GM20431 (cell line): ENCODE measurements at regions not wholly inside any gene's neighbourhood (a gene's known extent, or its start where the extent isn't known, plus 50 kb on each side); places are given as distances from the start of the nearest gene placed in this dataset.
"Not testable (repeated sequence)": the region's sequence is repeated elsewhere in the genome, so short reads cannot be mapped to it uniquely, and the experiment has no call there.

Experiments used
- in situ Hi-C: fragments of 300-500 bp; cut with MseI, MboI; formaldehyde crosslinking; loops from one replicate; pipeline ENCODE4 v1.15.0; 2020; ENCODE audit warnings: low sequenced_read_pairs; ENCODE audit not compliant: unreplicated experiment

- in situ Hi-C loops, result no loop called here
Measured at GRCh38 chr14:25351269-25351668, 301.3 kb upstream of the STXBP6 start.

GRCh38 chr14:25350802-25351201 lies 300.9 kb upstream of the STXBP6 start:
- in situ Hi-C loops, result no loop called here

GRCh38 chr14:25350021-25350420 lies 300.1 kb upstream of the STXBP6 start:
- in situ Hi-C loops, result no loop called here

- in situ Hi-C loops, result no loop called here
Measured at GRCh38 chr14:25349269-25349668, 299.3 kb upstream of the STXBP6 start.

- in situ Hi-C loops, result no loop called here
Measured at GRCh38 chr14:25340882-25341281, 290.9 kb upstream of the STXBP6 start.

- in situ Hi-C loops, result no loop called here
Measured at GRCh38 chr14:25322784-25323183, 272.8 kb upstream of the STXBP6 start.

- in situ Hi-C loops, result not testable (repeated sequence)
Measured at GRCh38 chr14:25316007-25316406, 266.1 kb upstream of the STXBP6 start.

- in situ Hi-C loops, result no loop called here
Measured at GRCh38 chr14:25308244-25308643, 258.3 kb upstream of the STXBP6 start.

- in situ Hi-C loops, result no loop called here
Measured at GRCh38 chr14:25303934-25304333, 254.0 kb upstream of the STXBP6 start.

GRCh38 chr14:25298238-25298637 lies 248.3 kb upstream of the STXBP6 start:
- in situ Hi-C loops, result no loop called here

GRCh38 chr14:25290154-25290553 lies 240.2 kb upstream of the STXBP6 start:
- in situ Hi-C loops, result not testable (repeated sequence)

GRCh38 chr14:25274529-25274928 lies 224.6 kb upstream of the STXBP6 start:
- in situ Hi-C loops, result no loop called here

GRCh38 chr14:25267186-25267585 lies 217.2 kb upstream of the STXBP6 start:
- in situ Hi-C loops, result no loop called here

GRCh38 chr14:25259470-25259869 lies 209.5 kb upstream of the STXBP6 start:
- in situ Hi-C loops, result no loop called here

- in situ Hi-C loops, result no loop called here
Measured at GRCh38 chr14:25252793-25253192, 202.8 kb upstream of the STXBP6 start.

GRCh38 chr14:25250516-25250915 lies 200.6 kb upstream of the STXBP6 start:
- in situ Hi-C loops, result no loop called here

- in situ Hi-C loops, result no loop called here
Measured at GRCh38 chr14:25247609-25248008, 197.7 kb upstream of the STXBP6 start.

GRCh38 chr14:25246751-25247150 lies 196.8 kb upstream of the STXBP6 start:
- in situ Hi-C loops, result no loop called here

GRCh38 chr14:25239170-25239569 lies 189.2 kb upstream of the STXBP6 start:
- in situ Hi-C loops, result no loop called here

- in situ Hi-C loops, result no loop called here
Measured at GRCh38 chr14:25237845-25238244, 187.9 kb upstream of the STXBP6 start.

GRCh38 chr14:25233613-25234012 lies 183.7 kb upstream of the STXBP6 start:
- in situ Hi-C loops, result no loop called here

GRCh38 chr14:25231004-25231403 lies 181.1 kb upstream of the STXBP6 start:
- in situ Hi-C loops, result no loop called here

- in situ Hi-C loops, result no loop called here
Measured at GRCh38 chr14:25226214-25226613, 176.3 kb upstream of the STXBP6 start.
